Mesenteric fat pad (tissue), 1 donor: ENCODE measurements at regions not wholly inside any gene's neighbourhood (a gene's known extent, or its start where the extent isn't known, plus 50 kb on each side); places are given as distances from the start of the nearest gene placed in this dataset.

ENCODE experiments used
- DNase-seq: peaks from one replicate; pipeline ENCODE4 v3.0.0-alpha.2; 2020; ENCODE audit warnings: low spot score
- donor health status: DM: yes; HTN: yes; CAD: no.

GRCh38 chr13:40139896-40140520 lies 484.5 kb downstream of the COG6 start:
- no peak for DNase-seq

GRCh38 chr13:40141859-40142555 lies 486.5 kb downstream of the COG6 start:
- no peak for DNase-seq

- no peak for DNase-seq
Observed at GRCh38 chr13:40143106-40143505, 487.6 kb downstream of the COG6 start.

- DNase-seq = no peak
Observed at GRCh38 chr13:40143559-40143958, 488.1 kb downstream of the COG6 start.

GRCh38 chr13:40145139-40145538 lies 489.7 kb downstream of the COG6 start:
- DNase-seq = no peak

DNA sequence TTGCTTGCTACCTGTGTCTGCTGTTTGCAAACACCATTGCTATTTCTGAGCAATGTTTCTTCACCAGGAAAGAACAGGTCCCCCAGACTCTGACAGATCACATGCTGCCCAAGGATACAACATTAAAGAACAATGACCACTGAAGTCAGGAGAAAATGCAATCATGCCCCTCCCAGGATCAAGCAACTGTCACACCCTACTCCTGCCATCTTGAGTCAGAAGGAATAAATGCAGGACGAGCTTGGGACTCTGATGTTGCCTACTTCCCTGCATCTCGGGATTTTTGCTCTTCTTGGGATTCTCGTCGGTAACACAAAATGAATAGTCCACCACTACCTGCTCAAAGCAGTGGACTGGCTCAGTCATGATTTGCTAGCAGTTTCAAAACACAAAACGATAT lies 490.6 kb downstream of the COG6 start:
- no peak for DNase-seq

DNA sequence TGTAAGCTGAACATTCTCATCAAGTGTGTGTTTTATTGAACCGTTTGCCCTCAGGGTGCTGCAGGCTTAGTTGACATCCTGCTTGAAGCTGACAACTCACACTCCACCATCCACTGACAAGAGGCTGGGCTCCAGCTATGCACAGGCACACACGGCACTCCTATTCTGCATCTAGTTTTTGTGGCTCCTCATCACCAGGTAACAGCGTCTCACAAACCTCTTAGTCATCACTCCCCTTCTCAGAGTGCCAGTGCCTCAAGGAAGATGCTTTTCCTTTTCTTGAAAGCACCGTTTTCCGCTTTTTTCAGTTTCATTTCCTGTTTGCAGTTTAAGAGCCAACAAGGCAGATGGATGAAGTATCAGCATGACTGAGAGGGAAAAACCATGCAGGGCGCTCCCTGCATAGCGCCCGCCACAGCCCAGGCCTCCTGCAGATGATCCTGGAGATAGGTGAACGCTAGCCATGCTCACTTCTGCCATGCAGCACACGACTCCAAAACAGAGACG lies 491.2 kb downstream of the COG6 start:
- DNase-seq = no peak

GRCh38 chr13:40148101-40148500 lies 492.6 kb downstream of the COG6 start:
- no peak for DNase-seq

DNA sequence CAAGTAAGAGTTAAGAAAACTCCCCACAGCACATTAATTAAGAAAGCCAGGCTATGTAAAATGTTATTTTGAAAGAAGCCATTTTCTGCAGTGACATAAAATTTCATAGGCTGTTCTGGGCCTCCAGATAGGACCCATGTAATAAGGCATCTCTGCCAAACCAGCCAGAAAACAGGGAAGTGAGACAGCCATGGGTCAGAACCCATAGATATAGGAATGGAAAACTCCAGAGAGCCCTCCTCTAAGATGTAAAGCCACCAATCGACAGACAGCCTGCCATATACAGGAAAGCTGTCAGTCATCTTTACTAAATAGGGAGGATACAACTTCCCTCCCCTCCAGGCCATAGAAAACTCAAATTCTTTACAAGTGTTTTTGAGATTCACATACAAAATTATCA lies 493.3 kb downstream of the COG6 start:
- DNase-seq = no peak

GRCh38 chr13:40149611-40150274 lies 494.3 kb downstream of the COG6 start:
- no peak for DNase-seq

- no peak for DNase-seq
Observed at GRCh38 chr13:40151673-40152072, 496.2 kb downstream of the COG6 start.

DNA sequence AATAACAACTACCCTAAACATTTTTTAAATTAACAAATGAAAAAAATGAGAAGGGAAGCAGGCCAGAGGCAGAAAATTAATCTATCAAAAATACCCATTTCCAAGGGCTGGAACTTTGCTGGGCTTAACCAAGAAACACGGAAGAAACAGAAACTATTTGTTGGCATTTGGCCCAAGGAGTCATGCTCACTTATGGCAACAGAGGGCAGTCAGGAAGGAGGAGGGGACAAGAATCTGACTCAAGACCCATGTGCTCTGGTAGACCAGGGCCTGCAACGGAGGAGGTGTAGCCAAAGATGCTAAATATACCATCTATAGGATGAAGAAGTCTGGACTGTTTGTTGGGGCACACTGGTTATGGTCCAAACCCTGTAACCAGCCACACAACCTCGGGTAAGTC lies 496.7 kb downstream of the COG6 start:
- DNase-seq = no peak

GRCh38 chr13:40152922-40153321 lies 497.5 kb downstream of the COG6 start:
- no peak for DNase-seq

DNA sequence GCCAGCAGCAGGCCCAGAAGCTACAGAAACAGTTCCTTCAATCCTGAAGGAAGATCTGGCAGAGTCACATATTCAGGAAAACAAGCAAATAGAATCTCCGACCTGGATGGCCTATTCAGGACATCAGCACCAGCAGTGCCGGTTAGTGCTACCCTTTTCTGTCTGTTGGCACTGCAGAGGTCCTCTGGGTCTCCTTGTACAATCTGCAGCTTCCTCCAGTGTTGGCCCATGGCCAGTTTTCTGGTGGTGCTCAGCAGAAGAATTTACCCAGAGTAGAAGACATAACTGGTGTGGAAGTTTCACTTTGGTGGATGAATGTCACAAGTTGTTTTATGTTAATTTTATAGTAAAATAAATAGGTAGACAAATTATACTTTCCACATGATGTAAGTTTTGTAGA lies 498.1 kb downstream of the COG6 start:
- DNase-seq = no peak

- no peak for DNase-seq
Observed at GRCh38 chr13:40155201-40155600, 499.7 kb downstream of the COG6 start.

- DNase-seq = no peak
Observed at GRCh38 chr13:40158218-40158617, 502.8 kb downstream of the COG6 start.

DNA sequence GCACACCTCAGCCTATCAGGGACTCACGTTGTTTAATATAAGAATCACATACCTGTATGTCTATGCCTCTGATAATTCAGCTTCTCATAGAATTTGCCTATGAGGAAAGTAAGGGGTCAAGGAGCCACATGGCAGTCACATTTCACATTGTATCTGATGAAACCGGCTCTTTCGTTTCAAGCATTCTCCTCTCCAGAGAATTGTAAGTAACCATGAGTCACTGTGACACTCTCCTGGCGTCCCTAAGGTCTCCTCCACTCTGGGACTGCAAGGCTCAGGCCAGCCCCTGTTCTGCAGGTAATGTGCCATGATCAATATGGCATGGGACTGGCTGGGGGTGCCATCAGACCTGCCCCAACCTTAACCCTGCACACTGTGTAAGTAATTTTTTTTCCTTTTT lies 503.3 kb downstream of the COG6 start:
- no peak for DNase-seq

DNA sequence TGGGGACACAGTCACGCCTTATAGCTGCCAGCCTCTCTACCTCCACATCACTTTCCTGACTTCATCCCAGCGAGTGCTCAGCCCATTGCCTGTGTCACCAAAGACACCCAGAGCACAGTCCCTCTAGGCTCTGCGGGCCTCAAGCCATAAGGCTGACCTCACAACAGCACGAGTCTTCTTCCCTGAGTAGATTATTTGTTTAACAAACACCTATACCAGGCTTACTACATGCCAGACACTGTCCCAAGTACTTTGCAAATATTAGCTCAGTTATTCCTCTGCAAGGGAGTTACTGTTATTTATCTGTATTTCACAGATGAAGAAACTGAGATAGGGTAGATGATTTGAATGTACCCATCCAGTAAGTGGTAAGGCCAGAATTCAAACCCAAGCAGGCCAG lies 504.3 kb downstream of the COG6 start:
- DNase-seq = no peak

- no peak for DNase-seq
Observed at GRCh38 chr13:40160618-40161350, 505.3 kb downstream of the COG6 start.

- no peak for DNase-seq
Observed at GRCh38 chr13:40161351-40161810, 505.1 kb downstream of the FOXO1 start.

- DNase-seq = no peak
Observed at GRCh38 chr13:40161931-40162330, 504.5 kb downstream of the FOXO1 start.
